ENCODE measurements at regions not wholly inside any gene's neighbourhood (a gene's known extent, or its start where the extent isn't known, plus 50 kb on each side); places are given as distances from the start of the nearest gene placed in this dataset.

GRCh38 chr1:118249641-118250040 is 64.6 kb upstream of the SPAG17 start:
- Histone ChIP-seq H4K20me1 (ENCODE audit: insufficient read depth, low read length) (no peaks in the 10 kb centered on the region), H3K79me2 (ENCODE audit: insufficient read depth, low read depth, low read length) (no peaks in the 10 kb centered on the region), H3K4me2 (ENCODE audit: low read length) (no peak overlapping the region), H3K9me3 (ENCODE audit: low read length) (no peaks in the 10 kb centered on the region), H2AFZ (ENCODE audit: low read length) (no peak overlapping the region), H3K36me3 (ENCODE audit: insufficient read depth, low read length) (no peaks in the 10 kb centered on the region), H3K4me3 (ENCODE audit: low read depth, low read length, poor library complexity, severe bottlenecking) (no peak overlapping the region), H3K27ac (ENCODE audit: low read depth, low read length, poor library complexity, severe bottlenecking) (no peak overlapping the region), H3K4me1 (ENCODE audit: insufficient read depth, low read length, poor library complexity, severe bottlenecking) (no peaks in the 10 kb centered on the region), H3K9me2 (ENCODE audit: insufficient read depth, low read length) (no peaks in the 10 kb centered on the region)
- ChIA-PET CTCF (ENCODE audit: unreplicated experiment) (no interaction called here), POLR2A (no interaction called here)
- no peak for TF ChIP-seq CTCF (conservative IDR thresholded peaks at IDR 0.05; ENCODE audit: low read length)
- TF ChIP-seq EZH2phosphoT487 (IDR thresholded peaks at IDR 0.05; ENCODE audit: borderline replicate concordance, low read depth, low read length), result no peak
- intact Hi-C loops (cut with micrococcal nuclease; ENCODE audit: unreplicated experiment), result no loop called here
- no peak for DNase-seq (ENCODE audit: low spot score)
- BruUV-seq (replicated peaks), result no TSS peak

GRCh38 chr1:118247593-118247992 is 62.6 kb upstream of the SPAG17 start:
- no peaks in the 10 kb centered on the region for H3K36me3 ChIP-seq (ENCODE audit: insufficient read depth, low read length)
- H3K9me3 ChIP-seq (ENCODE audit: low read length), result no peaks in the 10 kb centered on the region
- POLR2A ChIA-PET, result no interaction called here
- no peak for TF ChIP-seq EZH2phosphoT487 (IDR thresholded peaks at IDR 0.05; ENCODE audit: borderline replicate concordance, low read depth, low read length)
- TF ChIP-seq CTCF (conservative IDR thresholded peaks at IDR 0.05; ENCODE audit: low read length), result peak; percentile 60
- intact Hi-C loops (cut with micrococcal nuclease; ENCODE audit: unreplicated experiment), result no loop called here
- CTCF ChIA-PET (ENCODE audit: unreplicated experiment), result no interaction called here
- H2AFZ ChIP-seq (ENCODE audit: low read length), result no peak overlapping the region
- no peak overlapping the region for H3K4me3 ChIP-seq (ENCODE audit: low read depth, low read length, poor library complexity, severe bottlenecking)
- no peaks in the 10 kb centered on the region for H4K20me1 ChIP-seq (ENCODE audit: insufficient read depth, low read length)
- BruUV-seq (replicated peaks), result no TSS peak
- peak; percentile 1 for DNase-seq (ENCODE audit: low spot score)
- no peak overlapping the region for H3K27ac ChIP-seq (ENCODE audit: low read depth, low read length, poor library complexity, severe bottlenecking)
- H3K79me2 ChIP-seq (ENCODE audit: insufficient read depth, low read depth, low read length), result no peaks in the 10 kb centered on the region
- no peaks in the 10 kb centered on the region for H3K4me1 ChIP-seq (ENCODE audit: insufficient read depth, low read length, poor library complexity, severe bottlenecking)
- no peaks in the 10 kb centered on the region for H3K9me2 ChIP-seq (ENCODE audit: insufficient read depth, low read length)
- H3K4me2 ChIP-seq (ENCODE audit: low read length), result no peak overlapping the region

- no peaks in the 10 kb centered on the region for H3K36me3 ChIP-seq (ENCODE audit: insufficient read depth, low read length)
- no peak overlapping the region for H3K4me2 ChIP-seq (ENCODE audit: low read length)
- no peak overlapping the region for H2AFZ ChIP-seq (ENCODE audit: low read length)
- H3K4me3 ChIP-seq (ENCODE audit: low read depth, low read length, poor library complexity, severe bottlenecking), result no peak overlapping the region
- no peaks in the 10 kb centered on the region for H3K4me1 ChIP-seq (ENCODE audit: insufficient read depth, low read length, poor library complexity, severe bottlenecking)
- H3K27ac ChIP-seq (ENCODE audit: low read depth, low read length, poor library complexity, severe bottlenecking), result no peak overlapping the region
- intact Hi-C loops (cut with micrococcal nuclease; ENCODE audit: unreplicated experiment), result no loop called here
- DNase-seq (ENCODE audit: low spot score), result no peak
- BruUV-seq (replicated peaks), result no TSS peak
- no peaks in the 10 kb centered on the region for H3K79me2 ChIP-seq (ENCODE audit: insufficient read depth, low read depth, low read length)
- H3K9me3 ChIP-seq (ENCODE audit: low read length), result no peaks in the 10 kb centered on the region
- H4K20me1 ChIP-seq (ENCODE audit: insufficient read depth, low read length), result no peaks in the 10 kb centered on the region
- TF ChIP-seq EZH2phosphoT487 (IDR thresholded peaks at IDR 0.05; ENCODE audit: borderline replicate concordance, low read depth, low read length), result no peak
- TF ChIP-seq CTCF (conservative IDR thresholded peaks at IDR 0.05; ENCODE audit: low read length), result no peak
- POLR2A ChIA-PET, result no interaction called here
- H3K9me2 ChIP-seq (ENCODE audit: insufficient read depth, low read length), result no peaks in the 10 kb centered on the region
- CTCF ChIA-PET (ENCODE audit: unreplicated experiment), result no interaction called here
Measured at GRCh38 chr1:118246646-118247045, 61.6 kb upstream of the SPAG17 start.

Data from OCI-LY7 (cell line).